GM03348 (cell line): ENCODE measurements at regions not wholly inside any gene's neighbourhood (a gene's known extent, or its start where the extent isn't known, plus 50 kb on each side); places are given as distances from the start of the nearest gene placed in this dataset.
"Not testable (repeated sequence)": the region's sequence is repeated elsewhere in the genome, so short reads cannot be mapped to it uniquely, and the experiment has no call there.

ENCODE experiments used
- DNase-seq: peaks from one replicate; pipeline ENCODE4 v3.0.0; 2012; ENCODE audit warnings: low spot score

DNA sequence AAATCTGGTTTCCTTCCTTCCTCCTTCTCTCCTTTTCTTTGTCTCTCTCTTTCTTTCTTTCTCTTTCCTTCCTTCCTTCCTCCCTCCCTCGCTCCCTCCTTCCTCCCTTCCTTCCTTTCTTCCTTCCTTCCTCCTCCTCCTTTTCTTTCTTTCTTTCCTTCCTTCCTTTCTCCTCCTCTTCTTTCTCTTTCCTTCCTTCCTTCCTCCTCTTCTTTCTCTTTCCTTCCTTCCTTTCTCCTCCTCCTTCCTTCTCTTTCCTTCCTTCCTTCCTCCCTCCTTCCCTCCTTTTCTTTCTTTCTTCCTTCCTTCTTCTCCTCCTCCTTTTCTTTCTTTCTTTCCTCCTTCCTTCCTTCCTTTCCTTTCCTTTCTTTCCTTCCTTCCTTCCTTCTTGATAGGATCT lies 61.2 kb downstream of the VIP start:
- no peak for DNase-seq

DNA sequence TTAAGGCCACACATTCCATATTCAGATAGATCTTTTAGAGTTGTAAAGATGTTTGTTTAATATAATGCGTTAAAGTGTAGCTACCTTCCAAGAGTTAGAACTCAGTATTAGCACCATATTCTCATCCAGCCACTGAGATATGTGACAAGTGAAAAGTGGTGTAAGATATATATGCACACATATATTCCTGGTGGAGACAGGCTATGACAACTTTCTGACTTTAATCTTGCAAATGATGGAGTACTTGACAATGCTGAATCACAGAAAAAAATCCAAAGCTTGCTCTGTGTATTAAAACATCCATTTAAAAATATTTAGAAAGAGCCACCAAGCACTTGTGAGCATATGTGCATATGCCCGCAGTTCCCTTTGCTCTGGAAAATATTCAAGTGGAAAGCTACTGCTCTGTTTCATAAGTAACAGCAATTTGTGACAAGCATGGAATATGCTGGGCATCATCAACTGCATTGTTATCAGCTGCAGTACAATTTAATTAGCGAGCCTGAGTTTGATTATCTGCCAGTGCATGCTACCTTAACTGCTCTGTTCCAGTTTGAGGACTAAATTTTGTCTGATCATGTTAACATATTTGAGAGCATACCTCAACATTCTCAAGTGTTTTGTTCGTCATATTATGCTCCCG lies 64.8 kb downstream of the VIP start:
- no peak for DNase-seq

DNA sequence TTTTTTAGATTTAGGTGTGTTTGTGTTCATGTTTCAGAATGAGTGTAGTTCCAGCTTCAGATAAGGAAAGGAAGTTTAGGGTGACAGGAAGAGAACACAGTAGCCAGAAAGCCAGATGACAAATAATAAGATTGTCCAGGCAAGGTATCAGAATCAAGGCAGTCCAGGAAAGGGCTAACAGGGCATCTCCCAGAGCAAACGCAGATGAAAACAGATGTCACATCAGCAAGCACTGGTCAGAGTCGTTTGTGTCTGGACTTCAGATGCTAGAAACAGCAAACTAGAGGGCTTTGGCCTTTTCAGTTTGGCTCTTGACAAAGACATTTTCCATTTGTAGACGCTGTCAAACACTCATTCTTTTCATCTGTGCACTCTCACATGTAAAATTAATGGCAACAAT lies 65.5 kb downstream of the VIP start:
- DNase-seq, result no peak

DNA sequence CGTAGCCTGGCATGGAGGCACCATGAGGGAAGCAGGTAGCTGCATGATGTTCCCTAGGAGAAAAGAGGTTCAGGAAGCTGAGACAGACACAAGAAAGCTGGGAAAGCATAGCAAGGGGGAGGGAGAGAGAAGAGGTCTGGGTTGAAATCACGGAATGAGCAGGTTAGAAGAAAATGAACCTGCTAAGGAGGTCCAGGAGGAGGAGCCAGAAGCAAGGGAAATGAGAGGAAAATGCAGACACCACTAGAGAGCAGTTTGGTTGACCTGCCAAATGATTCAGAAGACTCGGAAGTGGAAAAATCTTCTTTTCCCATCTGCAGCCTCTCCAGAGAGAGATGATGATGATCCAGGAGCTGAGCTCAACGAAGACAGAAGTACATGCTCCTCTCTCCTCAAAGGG lies 70.9 kb downstream of the VIP start:
- no peak for DNase-seq

DNA sequence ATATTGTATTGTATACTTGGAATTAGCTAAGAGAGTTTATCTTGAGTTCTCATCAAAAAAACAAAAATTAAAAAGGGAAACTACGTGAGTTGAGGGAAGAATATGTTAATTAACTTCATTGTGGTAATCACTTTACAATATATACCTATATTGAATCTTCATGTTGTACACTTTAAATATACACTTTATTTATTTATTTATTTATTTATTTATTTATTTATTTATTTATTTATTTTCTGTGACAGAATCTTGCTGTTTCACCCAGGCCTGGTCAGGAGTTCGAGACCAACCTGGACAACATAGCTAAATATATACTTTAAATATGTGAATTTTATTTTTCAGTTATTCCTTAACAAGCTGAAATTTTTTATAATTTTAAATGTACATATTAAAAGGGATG lies 74.1 kb downstream of the VIP start:
- no peak for DNase-seq

DNA sequence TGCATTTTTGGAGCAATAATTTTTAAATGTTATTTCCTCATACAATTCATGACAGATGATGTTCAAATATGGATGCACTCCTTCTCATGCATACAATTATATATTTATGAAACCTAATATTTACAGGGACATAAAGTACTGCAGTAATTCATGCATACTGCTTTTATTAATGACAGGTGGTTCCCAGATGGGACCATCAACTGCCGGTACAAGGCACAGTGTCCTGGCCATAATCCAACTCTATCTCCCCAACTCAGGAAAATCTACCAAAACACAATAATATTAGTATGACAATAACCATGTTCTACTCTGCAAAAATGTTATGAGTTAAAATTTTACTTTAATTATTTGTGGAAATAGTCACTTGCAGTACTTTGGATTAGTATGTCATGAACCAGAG lies 77.8 kb downstream of the VIP start:
- no peak for DNase-seq

DNA sequence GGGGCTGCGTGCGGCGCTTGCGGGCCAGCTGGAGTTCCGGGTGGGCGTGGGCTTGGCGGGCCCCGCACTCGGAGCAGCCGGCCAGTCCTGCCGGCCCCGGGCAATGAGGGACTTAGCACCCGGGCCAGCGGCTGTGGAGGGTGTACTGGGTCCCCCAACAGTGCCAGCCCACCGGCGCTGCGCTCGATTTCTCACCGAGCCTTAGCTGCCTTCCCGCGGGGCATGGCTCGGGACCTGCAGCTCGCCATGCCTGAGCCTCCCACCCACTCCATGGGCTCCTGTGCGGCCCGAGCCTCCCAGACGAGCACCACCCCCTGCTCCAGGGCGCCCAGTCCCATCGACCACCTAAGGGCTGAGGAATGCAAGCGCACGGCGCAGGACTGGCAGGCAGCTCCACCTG lies 83.8 kb downstream of the VIP start:
- DNase-seq, result not testable (repeated sequence)

DNA sequence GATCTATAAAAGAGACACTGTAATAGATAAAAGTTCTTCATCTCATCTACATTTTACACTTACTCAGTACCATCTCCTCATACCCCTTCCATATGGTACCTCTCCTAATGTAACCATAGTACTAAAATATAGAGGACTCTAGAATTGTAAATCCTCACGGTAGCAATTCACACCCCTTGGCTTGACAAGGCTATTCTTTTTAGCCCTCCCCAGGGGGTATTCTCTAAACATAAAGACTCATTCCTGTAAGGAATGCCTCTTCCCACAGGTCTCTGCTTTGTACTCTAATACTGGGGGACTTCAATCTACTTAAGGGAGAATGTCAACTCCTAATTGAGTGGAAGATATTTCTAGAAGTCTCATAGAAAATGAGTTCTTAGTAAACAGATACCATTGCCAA lies 85.9 kb downstream of the VIP start:
- DNase-seq, result no peak

DNA sequence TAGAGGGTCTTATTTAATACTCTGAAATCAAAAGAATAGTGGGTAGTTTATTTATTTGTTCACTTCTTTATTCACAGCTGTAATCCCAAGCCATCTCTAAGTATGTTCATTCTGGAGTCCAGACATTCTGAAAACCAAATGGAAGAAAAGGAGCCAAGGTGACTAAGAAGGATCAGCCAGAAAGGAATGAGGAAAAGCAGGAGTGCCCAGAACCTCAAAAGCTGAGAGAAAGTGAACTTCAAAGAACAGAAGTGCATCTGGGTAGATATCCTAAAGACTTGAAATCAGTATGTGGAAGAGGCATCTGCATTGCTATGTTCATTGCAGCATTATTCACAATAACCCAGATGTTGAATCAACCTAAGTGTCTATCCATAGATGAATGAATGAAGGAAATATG lies 94.8 kb downstream of the VIP start:
- no peak for DNase-seq

DNA sequence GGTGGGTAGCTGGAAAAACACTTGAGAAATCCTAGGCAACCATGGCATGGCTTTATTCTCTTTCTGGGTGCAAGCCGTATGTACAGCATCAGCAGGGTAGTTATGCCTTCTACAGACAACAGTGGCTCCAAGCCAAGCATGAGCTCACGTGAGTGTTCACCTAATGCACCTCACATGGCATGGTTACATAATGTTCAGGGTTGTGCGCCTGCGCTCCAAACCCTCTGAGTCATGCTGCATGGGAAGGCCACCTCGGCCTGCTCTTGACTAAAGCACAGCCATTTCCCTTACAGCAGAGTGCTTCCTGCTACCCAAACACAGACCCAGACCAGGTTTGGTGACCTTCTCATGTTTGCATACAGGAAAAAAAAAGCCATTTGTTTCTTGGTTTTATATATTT lies 96.2 kb downstream of the VIP start:
- no peak for DNase-seq

DNA sequence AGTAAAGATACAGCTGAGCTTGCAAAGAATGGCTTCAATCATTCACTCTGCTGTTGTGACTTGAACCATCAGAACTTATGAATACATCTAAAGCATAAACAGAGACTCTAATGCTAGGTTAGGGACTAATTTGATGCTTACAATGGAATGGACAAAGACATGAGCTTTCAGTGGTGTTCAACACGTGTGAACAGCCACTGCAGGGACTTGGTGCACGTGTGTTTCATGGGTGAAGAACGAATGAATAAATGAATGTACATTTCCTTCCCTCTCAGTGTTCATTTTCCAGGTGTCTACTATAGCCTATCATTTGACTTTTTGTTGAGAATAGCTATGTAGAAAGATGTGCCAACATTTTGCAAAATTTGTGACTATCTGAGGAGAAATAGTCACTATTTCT lies 98.3 kb downstream of the VIP start:
- DNase-seq, result no peak

DNA sequence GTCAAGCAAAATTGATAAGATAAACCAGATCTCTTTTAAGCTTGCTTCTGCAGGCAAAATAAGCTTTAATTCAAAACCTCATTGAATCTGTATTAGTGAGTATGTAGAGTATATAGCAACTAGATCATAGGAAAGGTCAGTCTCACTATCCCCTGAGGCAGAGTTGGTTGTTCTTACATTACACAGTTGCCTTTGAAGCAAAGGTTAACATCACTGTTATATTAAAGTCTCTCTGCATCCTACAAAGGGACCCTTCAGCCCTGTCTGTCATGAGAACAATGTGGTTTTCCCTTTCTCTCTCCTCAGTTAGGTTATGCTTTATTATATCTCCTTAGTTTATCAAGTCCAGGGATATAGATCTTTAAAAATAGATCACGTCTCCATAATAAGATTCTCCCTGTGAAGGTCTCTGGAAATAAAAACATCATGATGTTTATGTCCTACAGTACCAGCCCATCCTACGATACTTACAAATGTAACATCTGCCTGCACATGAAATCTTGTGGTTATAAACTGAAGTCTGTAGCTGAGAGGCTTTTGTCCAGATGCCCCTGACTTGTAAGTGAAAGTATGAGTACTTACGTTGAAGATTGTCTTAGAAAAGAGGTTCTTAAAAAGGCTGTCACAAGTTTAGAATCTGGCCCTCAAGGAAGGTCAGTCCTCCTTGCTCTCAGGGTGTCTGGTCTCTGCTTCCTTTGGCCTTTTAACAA lies 103.6 kb downstream of the VIP start:
- DNase-seq, result no peak

DNA sequence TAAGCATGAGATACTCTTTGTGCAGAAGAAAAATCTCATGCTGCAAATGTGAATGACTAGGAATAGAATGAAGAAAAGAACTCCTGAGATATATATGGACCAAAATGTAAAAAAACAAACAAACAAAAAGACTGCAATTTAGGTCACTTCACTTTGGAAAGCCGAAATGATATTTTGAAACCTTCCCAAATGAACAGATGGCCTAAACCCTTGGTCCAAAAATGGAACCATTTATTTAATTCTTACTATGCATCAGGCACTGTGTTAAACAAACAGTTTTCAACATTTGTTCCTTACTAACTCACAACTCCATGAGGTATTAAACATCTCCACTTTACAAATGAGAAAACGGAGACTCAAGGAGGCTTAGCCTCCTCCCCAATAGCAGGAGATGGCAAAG lies 107.5 kb downstream of the VIP start:
- DNase-seq, result no peak

DNA sequence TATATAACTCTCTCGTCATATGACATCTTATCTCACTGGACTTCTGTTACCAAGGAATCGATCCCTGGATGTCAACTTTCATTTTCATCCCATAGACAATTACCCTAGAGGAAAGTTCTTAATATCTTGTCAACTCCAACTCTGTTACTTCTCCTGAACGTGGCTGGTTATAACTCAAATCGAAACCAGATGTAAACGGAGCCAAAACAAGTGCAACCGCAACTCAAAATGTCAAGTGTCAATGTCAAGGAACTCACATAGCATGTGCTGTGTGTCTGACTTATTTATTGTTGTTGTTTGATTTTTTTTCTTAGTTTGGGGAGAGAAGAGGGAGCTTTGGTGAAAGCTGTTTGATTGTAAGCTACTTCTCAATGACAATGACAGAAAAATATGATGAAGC lies 108.6 kb downstream of the VIP start:
- DNase-seq, result no peak

DNA sequence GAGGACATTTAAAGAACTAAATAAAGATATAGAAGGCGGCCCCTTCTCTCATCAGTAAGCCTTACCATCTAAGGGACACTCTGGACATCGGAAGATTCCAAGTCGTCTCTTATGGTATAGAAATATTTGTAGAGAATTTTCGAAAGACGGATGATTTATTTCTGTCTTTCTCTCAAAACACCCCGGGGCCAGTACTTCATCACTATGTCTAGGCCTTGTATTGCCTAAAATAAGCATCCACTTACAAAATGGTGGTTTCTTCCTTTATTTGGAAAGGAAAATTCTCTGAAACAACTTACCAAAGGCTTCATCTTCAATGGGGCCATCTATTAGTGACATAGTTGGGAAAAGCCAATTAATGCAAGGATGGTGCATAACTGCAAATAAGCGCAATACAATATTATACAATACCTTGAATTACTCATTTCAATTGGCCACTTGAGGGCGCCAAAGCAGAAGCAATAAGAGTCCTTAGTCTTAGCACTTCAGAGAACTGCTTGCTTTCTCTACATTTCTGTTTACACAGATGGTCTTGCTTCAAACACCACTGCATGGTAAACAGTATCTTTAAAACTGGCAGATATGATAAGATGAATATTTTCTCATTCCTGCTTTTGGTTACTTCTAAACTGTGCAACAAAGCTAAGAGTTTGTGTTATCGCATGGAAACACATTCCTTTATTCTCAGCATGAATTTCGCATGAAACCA lies 113.2 kb downstream of the VIP start:
- peak; percentile 57 for DNase-seq

DNA sequence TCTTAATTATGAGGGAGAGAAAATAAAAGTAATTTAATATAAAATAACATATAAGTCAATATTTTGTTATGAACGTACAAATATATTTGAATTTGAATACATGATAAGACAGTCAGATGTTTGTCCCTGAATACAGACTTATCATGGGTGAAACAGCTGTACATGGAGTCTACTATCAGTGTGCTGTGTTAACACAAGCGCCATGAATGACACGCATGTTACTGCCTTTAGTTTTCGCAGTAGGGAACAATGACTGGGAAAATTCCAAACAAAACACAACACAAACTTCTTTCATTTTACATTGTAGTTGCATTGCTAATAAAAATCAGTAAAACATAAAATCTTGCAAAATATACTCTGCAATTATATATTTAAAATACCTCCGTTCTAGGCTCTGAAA lies 108.6 kb downstream of the FBXO5 start:
- no peak for DNase-seq

DNA sequence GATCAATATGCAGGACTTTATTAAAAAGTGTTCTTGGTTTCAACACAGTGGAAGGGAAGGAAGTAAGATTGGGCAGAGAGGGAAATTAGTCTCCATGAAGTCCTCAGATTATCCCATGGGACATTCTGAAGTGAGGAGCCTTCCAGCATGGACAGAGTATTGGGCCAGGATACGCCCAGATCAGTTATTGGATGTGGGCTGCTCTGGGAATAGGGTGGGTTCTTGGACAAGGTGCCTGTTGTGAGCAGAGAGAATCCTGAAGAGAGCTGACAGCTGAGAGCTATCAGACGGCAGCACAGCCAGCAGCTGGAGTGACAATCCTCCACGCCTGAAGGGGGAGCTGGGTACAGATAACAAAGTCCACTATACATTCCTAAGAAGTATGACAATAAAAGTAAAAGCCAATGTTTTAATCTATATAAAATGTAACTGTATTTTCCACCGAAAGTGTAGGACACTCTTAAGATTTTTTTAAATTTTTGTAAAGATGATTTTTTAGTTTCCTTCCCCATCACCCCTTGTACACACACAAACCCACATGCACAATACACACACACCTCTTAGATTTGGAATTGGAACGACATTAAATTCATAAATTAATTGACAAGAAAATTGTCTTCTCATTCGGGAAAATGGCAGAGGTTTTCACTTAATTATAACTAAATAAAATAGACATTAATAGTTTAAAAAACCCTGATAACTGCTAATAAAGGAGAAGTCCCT lies 107.8 kb downstream of the FBXO5 start:
- DNase-seq, result no peak

DNA sequence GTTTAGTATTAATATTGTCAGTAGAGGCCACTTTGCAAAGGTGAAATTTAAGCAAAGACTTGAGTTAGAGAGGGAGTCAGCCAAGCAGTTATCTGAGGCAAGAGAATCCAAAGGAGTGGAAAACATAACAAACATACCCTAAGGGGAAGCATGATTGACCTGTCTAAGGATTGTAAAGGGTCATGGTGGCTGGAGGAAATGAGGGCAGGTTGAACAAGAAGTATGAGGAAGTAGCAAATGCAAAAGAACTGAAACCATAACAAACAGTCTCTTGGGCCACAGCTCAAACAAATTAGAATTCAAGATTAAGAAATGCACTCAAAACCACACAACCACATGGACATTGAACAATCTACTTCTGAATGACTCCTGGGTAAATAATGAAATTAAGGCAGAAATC lies 103.2 kb downstream of the FBXO5 start:
- no peak for DNase-seq

DNA sequence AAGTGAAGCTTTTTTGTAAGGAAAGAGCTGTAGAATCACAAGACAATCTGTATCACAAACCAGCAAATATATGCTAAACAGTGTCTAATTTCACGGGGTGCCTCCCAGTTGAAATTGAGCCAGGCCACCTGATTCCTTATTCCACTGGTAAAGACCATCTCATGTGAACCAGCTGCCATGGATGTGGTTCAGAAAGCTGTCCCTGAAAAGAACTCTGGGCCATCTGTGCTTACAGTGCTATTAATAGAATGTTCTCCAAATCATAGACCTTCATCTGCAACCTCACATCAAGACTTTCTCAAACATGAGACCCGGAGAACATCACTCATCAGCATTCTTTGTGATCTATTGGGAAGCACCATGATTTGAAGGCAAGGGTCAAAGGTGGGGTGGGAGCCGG lies 89.7 kb downstream of the FBXO5 start:
- DNase-seq, result no peak

DNA sequence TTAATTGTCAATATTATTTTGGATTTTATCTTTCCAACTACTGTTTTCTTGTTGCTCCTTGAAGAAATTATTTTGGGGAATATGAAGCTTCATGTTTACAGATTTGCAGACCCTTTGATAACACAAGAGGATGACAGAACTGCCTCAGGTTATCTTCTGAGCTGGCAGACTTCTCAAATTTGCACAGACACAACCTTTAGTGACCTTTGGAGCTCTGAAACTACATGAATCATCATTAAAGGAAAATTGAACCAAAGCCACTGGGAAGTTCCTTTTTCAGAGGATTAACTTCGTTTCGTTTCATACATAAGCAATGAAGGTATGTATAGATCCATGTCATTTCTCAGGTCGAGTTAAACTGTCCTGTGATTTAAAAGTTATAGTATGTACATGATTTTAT lies 85.9 kb downstream of the FBXO5 start:
- no peak for DNase-seq

DNA sequence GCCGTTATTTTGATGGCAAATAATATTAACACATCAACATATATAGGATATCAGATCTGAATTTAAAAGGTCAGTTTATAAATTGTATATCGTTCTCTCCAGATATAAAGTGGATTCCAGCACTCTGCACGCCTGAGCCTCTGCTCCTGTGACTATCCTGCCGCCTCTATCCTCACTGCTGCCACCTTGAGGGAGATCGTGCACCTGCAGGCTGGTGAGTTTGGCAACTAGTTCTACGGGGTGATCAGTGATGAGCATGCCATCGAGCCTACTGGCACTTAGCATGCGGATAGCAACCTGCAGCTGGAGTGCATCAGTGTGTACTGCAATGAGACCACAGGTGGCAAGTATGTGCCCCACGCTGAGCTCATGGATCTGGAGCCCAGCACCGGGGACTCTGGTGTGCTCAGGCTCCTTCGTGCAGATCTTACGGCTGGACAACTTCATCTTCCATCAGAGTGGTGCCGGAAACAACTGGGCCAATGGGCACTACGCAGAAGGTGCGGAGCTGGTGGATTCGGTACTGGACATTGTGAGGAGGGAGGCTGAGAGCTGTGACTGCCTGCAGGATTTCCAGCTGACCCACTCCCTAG lies 84.9 kb downstream of the FBXO5 start:
- DNase-seq, result peak; percentile 88

DNA sequence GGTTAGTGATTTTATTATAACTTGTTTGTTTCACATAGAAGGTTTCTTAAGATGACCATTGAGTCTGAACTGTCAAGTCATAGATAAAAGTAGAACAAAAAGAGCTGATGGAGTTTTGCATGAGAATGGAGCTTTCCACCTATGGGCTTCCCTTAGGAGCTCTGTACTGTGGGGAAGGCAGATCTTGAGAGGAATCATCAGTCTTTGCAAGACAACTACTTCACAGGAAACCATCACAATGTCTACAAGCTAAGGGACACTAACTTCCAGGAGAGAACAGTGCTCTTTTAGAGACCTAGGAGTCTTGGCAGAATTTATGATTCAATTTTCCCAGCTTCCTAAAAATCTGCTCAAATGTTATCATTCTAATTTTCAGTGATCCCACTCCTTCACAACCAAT lies 78.2 kb downstream of the FBXO5 start:
- no peak for DNase-seq
